ENCODE measurements at regions not wholly inside any gene's neighbourhood (a gene's known extent, or its start where the extent isn't known, plus 50 kb on each side); places are given as distances from the start of the nearest gene placed in this dataset.

DNA sequence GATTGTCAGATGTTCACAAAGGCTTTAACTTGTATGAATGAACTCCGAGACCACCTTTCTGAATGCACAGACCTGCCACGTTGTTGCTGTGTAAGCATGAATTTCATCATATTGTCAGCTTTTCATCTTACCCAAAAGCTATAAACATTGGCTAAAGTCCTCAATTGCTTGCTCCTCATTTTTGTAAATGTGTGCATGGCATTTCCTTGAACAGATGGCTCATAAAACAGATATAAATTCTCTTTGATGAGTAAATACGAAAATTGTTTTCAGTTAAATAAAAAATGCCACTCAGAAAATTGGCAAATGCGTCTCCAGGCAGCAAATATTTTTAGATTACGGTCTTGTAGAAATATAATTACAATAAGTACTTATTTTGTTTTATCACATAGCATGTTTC is 226.0 kb upstream of the NDN start:
- RAD21 ChIA-PET (ENCODE audit: low non-redundant PET in 1 of 2, low total read pairs in 2 of 2, uncharacterized antibody in 2 of 2, unreplicated experiment in 2 of 2) = no interaction called here
- H4K20me1 ChIP-seq (ENCODE audit: insufficient read depth) = no peaks in the 10 kb centered on the region
- no peaks in the 10 kb centered on the region for H3K4me1 ChIP-seq (ENCODE audit: control insufficient read depth in 1 of 2, insufficient read depth in 2 of 2, low read length in 2 of 2)
- no peak overlapping the region for H2AFZ ChIP-seq (ENCODE audit: low read depth, low read length, poor library complexity, severe bottlenecking)
- no peak overlapping the region for H3K4me3 ChIP-seq (replicated peaks in 1 of 2; ENCODE audit: low read depth in 1 of 2, low read length in 2 of 2)
- intact Hi-C loops (cut with micrococcal nuclease) = no loop called here
- H3K79me2 ChIP-seq (ENCODE audit: insufficient read depth, low read length) = no peaks in the 10 kb centered on the region
- no peak overlapping the region for H3K9ac ChIP-seq (ENCODE audit: low read length)
- CTCF ChIA-PET = no interaction called here
- no peaks in the 10 kb centered on the region for H3K36me3 ChIP-seq (ENCODE audit: control insufficient read depth in 1 of 2, insufficient read depth in 2 of 2, low read length in 2 of 2)
- H3K9me2 ChIP-seq (ENCODE audit: insufficient read depth) = no peaks in the 10 kb centered on the region
- no peak for ATAC-seq
- POLR2A ChIA-PET = no interaction called here
- no peak for DNase-seq (ENCODE audit: low read depth, low spot score)
- peaks cover 0 to 28% of the 10 kb centered on the region in 2 experiments; a peak in 2 of 4 replicates for H3K9me3 ChIP-seq (ENCODE audit: control insufficient read depth in 1 of 2, insufficient read depth in 1 of 2, low read depth in 1 of 2, low read length in 2 of 2)
- TF ChIP-seq SRF (IDR thresholded peaks at IDR 0.05; ENCODE audit: low read depth) (no peak), EZH2phosphoT487 (IDR thresholded peaks at IDR 0.05; ENCODE audit: borderline replicate concordance) (no peak), FOSL1 (IDR thresholded peaks at IDR 0.05; ENCODE audit: low read depth) (no peak), POLR2A (IDR thresholded peaks at IDR 0.05; ENCODE audit: borderline replicate concordance, extremely low read depth, insufficient read depth, insufficient read length) (no peak), ZNF274 (IDR thresholded peaks at IDR 0.05; ENCODE audit: low read depth, low read length) (no peak), CBX3 (IDR thresholded peaks at IDR 0.05; ENCODE audit: low read depth) (no peak), JUND (IDR thresholded peaks at IDR 0.05) (no peak), SIN3A (IDR thresholded peaks at IDR 0.05; ENCODE audit: low read depth) (no peak), CEBPB (IDR thresholded peaks at IDR 0.05; ENCODE audit: low read depth) (no peak), POLR2AphosphoS5 (IDR thresholded peaks at IDR 0.05; ENCODE audit: low read depth, low read length) (no peak), YY1 (IDR thresholded peaks at IDR 0.05; ENCODE audit: extremely low read depth, insufficient replicate concordance, low read depth, low read length) (no peak), TCF7L2 (IDR thresholded peaks at IDR 0.05; ENCODE audit: borderline replicate concordance, extremely low read depth, insufficient read depth, insufficient read length) (no peak), CTCF (IDR thresholded peaks at IDR 0.05 in 2 of 3, conservative IDR thresholded peaks at IDR 0.05 in 1 of 3; ENCODE audit: borderline replicate concordance in 1 of 3, insufficient read depth in 1 of 3, low read depth in 2 of 3, low read length in 2 of 3) (no peak), SP1 (IDR thresholded peaks at IDR 0.05; ENCODE audit: low read depth) (no peak), ZFX (IDR thresholded peaks at IDR 0.05) (no peak), ELF1 (IDR thresholded peaks at IDR 0.05; ENCODE audit: borderline replicate concordance, low read depth) (no peak), MAX (IDR thresholded peaks at IDR 0.05) (no peak)
- TF ChIP-seq, protein P1, sequence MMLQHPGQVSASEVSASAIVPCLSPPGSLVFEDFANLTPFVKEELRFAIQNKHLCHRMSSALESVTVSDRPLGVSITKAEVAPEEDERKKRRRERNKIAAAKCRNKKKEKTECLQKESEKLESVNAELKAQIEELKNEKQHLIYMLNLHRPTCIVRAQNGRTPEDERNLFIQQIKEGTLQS (IDR thresholded peaks at IDR 0.05) = no peak
- TF ChIP-seq, protein P2, sequence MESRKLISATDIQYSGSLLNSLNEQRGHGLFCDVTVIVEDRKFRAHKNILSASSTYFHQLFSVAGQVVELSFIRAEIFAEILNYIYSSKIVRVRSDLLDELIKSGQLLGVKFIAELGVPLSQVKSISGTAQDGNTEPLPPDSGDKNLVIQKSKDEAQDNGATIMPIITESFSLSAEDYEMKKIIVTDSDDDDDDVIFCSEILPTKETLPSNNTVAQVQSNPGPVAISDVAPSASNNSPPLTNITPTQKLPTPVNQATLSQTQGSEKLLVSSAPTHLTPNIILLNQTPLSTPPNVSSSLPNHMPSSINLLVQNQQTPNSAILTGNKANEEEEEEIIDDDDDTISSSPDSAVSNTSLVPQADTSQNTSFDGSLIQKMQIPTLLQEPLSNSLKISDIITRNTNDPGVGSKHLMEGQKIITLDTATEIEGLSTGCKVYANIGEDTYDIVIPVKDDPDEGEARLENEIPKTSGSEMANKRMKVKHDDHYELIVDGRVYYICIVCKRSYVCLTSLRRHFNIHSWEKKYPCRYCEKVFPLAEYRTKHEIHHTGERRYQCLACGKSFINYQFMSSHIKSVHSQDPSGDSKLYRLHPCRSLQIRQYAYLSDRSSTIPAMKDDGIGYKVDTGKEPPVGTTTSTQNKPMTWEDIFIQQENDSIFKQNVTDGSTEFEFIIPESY (IDR thresholded peaks at IDR 0.05; ENCODE audit: extremely low read depth, insufficient replicate concordance, low read length) = no peak
- TF ChIP-seq, protein P3, sequence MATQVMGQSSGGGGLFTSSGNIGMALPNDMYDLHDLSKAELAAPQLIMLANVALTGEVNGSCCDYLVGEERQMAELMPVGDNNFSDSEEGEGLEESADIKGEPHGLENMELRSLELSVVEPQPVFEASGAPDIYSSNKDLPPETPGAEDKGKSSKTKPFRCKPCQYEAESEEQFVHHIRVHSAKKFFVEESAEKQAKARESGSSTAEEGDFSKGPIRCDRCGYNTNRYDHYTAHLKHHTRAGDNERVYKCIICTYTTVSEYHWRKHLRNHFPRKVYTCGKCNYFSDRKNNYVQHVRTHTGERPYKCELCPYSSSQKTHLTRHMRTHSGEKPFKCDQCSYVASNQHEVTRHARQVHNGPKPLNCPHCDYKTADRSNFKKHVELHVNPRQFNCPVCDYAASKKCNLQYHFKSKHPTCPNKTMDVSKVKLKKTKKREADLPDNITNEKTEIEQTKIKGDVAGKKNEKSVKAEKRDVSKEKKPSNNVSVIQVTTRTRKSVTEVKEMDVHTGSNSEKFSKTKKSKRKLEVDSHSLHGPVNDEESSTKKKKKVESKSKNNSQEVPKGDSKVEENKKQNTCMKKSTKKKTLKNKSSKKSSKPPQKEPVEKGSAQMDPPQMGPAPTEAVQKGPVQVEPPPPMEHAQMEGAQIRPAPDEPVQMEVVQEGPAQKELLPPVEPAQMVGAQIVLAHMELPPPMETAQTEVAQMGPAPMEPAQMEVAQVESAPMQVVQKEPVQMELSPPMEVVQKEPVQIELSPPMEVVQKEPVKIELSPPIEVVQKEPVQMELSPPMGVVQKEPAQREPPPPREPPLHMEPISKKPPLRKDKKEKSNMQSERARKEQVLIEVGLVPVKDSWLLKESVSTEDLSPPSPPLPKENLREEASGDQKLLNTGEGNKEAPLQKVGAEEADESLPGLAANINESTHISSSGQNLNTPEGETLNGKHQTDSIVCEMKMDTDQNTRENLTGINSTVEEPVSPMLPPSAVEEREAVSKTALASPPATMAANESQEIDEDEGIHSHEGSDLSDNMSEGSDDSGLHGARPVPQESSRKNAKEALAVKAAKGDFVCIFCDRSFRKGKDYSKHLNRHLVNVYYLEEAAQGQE (IDR thresholded peaks at IDR 0.05; ENCODE audit: low read depth) = no peak
- no peak overlapping the region for H3K27ac ChIP-seq (ENCODE audit: low read depth, low read length)
- no peaks in the 10 kb centered on the region for H3K27me3 ChIP-seq (ENCODE audit: insufficient read depth, low read length)
- no TSS peak for BruUV-seq (replicated peaks)
- no peak overlapping the region for H3K4me2 ChIP-seq (ENCODE audit: low read length)

Measured in HCT116 (cell line).